Spleen (tissue), 11 donors: ENCODE measurements at regions not wholly inside any gene's neighbourhood (a gene's known extent, or its start where the extent isn't known, plus 50 kb on each side); places are given as distances from the start of the nearest gene placed in this dataset.

Source experiments
- DNase-seq: peaks from one replicate; pipeline ENCODE4 v3.0.0-alpha.2; 2020
- H3K27ac ChIP-seq, 8 donors: fragments of 200-600 bp; sonication (generic) in 7 of 8; 1 replicate in 4 of 8; 2 replicates in 4 of 8; pipeline versions ENCODE4 v1.5.0 to v1.8.0; 2016 to 2021; ENCODE audit warnings: inconsistent platforms in 4 of 8, mild to moderate bottlenecking in 4 of 8, moderate library complexity in 1 of 8
- H3K27me3 ChIP-seq, 7 donors: fragments of 200-600 bp; sonication (generic) in 6 of 7; replicated peaks in 1 of 7; 1 replicate in 4 of 7; 2 replicates in 3 of 7; pipeline versions ENCODE4 v1.5.0 to v1.8.0; 2016 to 2021; ENCODE audit warnings: inconsistent platforms in 3 of 7, mild to moderate bottlenecking in 1 of 7
- H3K36me3 ChIP-seq, 6 donors: fragments of 200-600 bp; sonication (generic) in 5 of 6; 1 replicate in 4 of 6; 2 replicates in 2 of 6; pipeline versions ENCODE4 v1.5.0 to v1.8.0; 2016 to 2021; ENCODE audit warnings: inconsistent platforms in 2 of 6
- H3K4me1 ChIP-seq, 6 donors: fragments of 200-600 bp; sonication (generic) in 5 of 6; 1 replicate in 3 of 6; 2 replicates in 3 of 6; pipeline versions ENCODE4 v1.5.0 to v1.8.0; 2016 to 2021; ENCODE audit warnings: inconsistent platforms in 3 of 6
- H3K4me3 ChIP-seq, 8 donors: fragments of 200-600 bp; sonication (generic) in 7 of 8; 1 replicate in 4 of 8; 2 replicates in 4 of 8; pipeline versions ENCODE4 v1.5.0 to v1.8.0; 2016 to 2021; ENCODE audit warnings: inconsistent platforms in 4 of 8, mild to moderate bottlenecking in 4 of 8, moderate library complexity in 2 of 8
- H3K9me3 ChIP-seq, 8 donors: fragments of 200-600 bp; sonication (generic) in 7 of 8; 1 replicate in 4 of 8; 2 replicates in 4 of 8; pipeline versions ENCODE4 v1.5.0 to v1.8.0; 2016 to 2021; ENCODE audit warnings: inconsistent platforms in 4 of 8
- POLR2A ChIP-seq, 3 donors: fragments of 450-650 bp; IDR thresholded peaks; one replicate each; pipeline ENCODE4 v1.5.1; 2017; ENCODE audit warnings: antibody characterized with exemption in 3 of 3, mild to moderate bottlenecking in 1 of 3
- POLR2AphosphoS5 ChIP-seq, 3 donors: sonication (generic); formaldehyde crosslinking; IDR thresholded peaks; one replicate each; pipeline ENCODE4 v1.5.1; 2017; ENCODE audit warnings: antibody characterized with exemption in 3 of 3
- WGBS, 5 donors: extraction: QIAGEN DNeasy Blood & Tissue Kit in 3 of 5; methylation state at CpG; one replicate each; pipeline versions ENCODE4 v1.1.5 to v1.1.7; 2013 to 2018; 5-methylcytosine and 5-hydroxymethylcytosine counted together
- intact Hi-C: fragments of 100-400 bp; cut with DNase I; formaldehyde crosslinking; loops from one replicate; pipeline ENCODE4 v1.15.0; 2023; ENCODE audit warnings: low total_unique reads
- TF ChIP-seq, protein P1 (sequence below), 11 experiments: fragments of 200-600 bp in 7 of 11; fragments of 450-650 bp in 4 of 11; sonication (generic) in 4 of 11; IDR thresholded peaks in 8 of 11; conservative IDR thresholded peaks in 3 of 11; 1 replicate in 7 of 11; 2 replicates in 4 of 11; pipeline versions ENCODE4 v1.4.0 to v1.8.0; 2016 to 2021; ENCODE audit warnings: antibody characterized with exemption in 11 of 11, inconsistent platforms in 4 of 11, mild to moderate bottlenecking in 1 of 11
- donor health status: healthy with polysubstance abuse.
- donor health status: DM: no; HTN: no; CAD: no; lungs with moderate emphysema.
- donor health status: DM: no; HTN: no; CAD: no.
- donor health status: Bipolar disorder and iron deficiency.
- donor health status: healthy.
- donor health status: DM: no; HTN: no; CAD: no.
- donor health status: DM: yes; HTN: yes; CAD: no.

DNA sequence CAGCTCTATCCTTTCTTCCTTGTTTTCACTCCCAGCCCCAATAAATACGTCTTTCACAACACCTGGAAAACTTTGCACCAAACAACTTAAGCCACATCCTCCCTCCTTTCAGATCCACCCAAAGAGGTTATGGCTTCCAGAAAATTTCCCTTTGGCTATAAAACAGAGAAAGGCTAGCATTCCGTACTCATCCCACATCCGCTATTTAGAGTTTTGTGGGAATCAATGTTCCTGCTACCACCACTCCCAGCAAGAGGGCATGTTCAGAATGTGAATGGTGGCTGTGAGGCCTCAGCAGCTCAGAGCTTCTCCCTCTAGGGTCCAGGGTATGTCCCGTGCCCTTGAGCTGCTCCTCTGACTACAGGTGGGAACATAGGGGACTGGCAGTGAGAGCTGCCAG lies 214.6 kb downstream of the NCK2 start:
- Histone ChIP-seq H3K4me1 (no peaks in the 10 kb centered on the region), H3K36me3 (no peaks in the 10 kb centered on the region), H3K27ac (no peak overlapping the region), H3K4me3 (no peak overlapping the region), H3K27me3 (no peaks in the 10 kb centered on the region), H3K9me3 (no peaks in the 10 kb centered on the region)
- WGBS, 5 donors = 79 to 95% (median 91%) methylated on average over 3 to 4 of the region's 4 CpGs
- TF ChIP-seq POLR2AphosphoS5 (IDR thresholded peaks at IDR 0.05) (no peak), POLR2A (IDR thresholded peaks at IDR 0.05) (no peak)
- TF ChIP-seq, protein P1, sequence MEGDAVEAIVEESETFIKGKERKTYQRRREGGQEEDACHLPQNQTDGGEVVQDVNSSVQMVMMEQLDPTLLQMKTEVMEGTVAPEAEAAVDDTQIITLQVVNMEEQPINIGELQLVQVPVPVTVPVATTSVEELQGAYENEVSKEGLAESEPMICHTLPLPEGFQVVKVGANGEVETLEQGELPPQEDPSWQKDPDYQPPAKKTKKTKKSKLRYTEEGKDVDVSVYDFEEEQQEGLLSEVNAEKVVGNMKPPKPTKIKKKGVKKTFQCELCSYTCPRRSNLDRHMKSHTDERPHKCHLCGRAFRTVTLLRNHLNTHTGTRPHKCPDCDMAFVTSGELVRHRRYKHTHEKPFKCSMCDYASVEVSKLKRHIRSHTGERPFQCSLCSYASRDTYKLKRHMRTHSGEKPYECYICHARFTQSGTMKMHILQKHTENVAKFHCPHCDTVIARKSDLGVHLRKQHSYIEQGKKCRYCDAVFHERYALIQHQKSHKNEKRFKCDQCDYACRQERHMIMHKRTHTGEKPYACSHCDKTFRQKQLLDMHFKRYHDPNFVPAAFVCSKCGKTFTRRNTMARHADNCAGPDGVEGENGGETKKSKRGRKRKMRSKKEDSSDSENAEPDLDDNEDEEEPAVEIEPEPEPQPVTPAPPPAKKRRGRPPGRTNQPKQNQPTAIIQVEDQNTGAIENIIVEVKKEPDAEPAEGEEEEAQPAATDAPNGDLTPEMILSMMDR (IDR thresholded peaks at IDR 0.05 in 8 of 11, conservative IDR thresholded peaks at IDR 0.05 in 3 of 11) = no peak
- no peak for DNase-seq
- intact Hi-C loops = no loop called here

GRCh38 chr2:105954891-105955290 lies 210.2 kb downstream of the NCK2 start:
- no peak overlapping the region for H3K4me3 ChIP-seq
- H3K27ac ChIP-seq = no peak overlapping the region
- intact Hi-C loops = no loop called here
- peaks cover 0 to 22% (median 5%) of the 10 kb centered on the region in 6 donors for H3K4me1 ChIP-seq
- H3K36me3 ChIP-seq = no peaks in the 10 kb centered on the region
- H3K9me3 ChIP-seq = no peaks in the 10 kb centered on the region
- WGBS, 5 donors = 91 to 98% (median 93%) methylated on average over 3 of the region's 3 CpGs
- DNase-seq = no peak
- TF ChIP-seq POLR2AphosphoS5 (IDR thresholded peaks at IDR 0.05) (no peak), POLR2A (IDR thresholded peaks at IDR 0.05) (no peak)
- TF ChIP-seq, protein P1 (IDR thresholded peaks at IDR 0.05 in 8 of 11, conservative IDR thresholded peaks at IDR 0.05 in 3 of 11) = no peak
- H3K27me3 ChIP-seq = no peaks in the 10 kb centered on the region

- 81 to 91% (median 90%) methylated on average over 4 of the region's 4 CpGs for WGBS, 5 donors
- intact Hi-C loops = no loop called here
Observed at GRCh38 chr2:105953942-105954341, 209.2 kb downstream of the NCK2 start.

DNA sequence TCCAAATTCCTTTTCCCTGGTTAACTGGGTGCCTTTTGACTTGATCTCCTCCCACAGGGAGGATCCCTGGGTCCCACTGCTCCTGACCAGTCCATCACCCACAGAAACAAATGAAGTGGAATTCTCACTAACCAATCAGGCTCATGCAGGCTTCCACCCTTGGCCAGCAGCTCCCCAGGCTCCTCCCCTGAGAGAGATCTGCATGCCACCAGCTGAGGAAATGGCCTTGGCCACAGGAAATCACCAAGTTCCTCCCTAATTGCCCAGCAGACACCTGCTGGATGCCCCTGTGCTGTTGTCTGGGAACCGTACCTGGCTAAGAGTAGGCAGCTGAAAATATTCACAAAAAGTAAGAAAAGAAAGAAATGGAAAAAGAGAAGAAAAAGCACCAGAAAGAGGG lies 207.4 kb downstream of the NCK2 start:
- TF ChIP-seq POLR2A (IDR thresholded peaks at IDR 0.05) (no peak), POLR2AphosphoS5 (IDR thresholded peaks at IDR 0.05) (no peak)
- TF ChIP-seq, protein P1 (IDR thresholded peaks at IDR 0.05 in 8 of 11, conservative IDR thresholded peaks at IDR 0.05 in 3 of 11) = no peak

More at GRCh38 chr2:105953942-105954341, 209.2 kb downstream of the NCK2 start:
- no peak for DNase-seq
- Histone ChIP-seq H3K27ac (no peak overlapping the region), H3K4me1 (peaks cover 0 to 22% (median 5%) of the 10 kb centered on the region in 6 donors), H3K36me3 (no peaks in the 10 kb centered on the region), H3K4me3 (no peak overlapping the region), H3K9me3 (no peaks in the 10 kb centered on the region), H3K27me3 (no peaks in the 10 kb centered on the region)
- TF ChIP-seq POLR2A (IDR thresholded peaks at IDR 0.05) (no peak), POLR2AphosphoS5 (IDR thresholded peaks at IDR 0.05) (no peak)
- TF ChIP-seq, protein P1 (IDR thresholded peaks at IDR 0.05 in 8 of 11, conservative IDR thresholded peaks at IDR 0.05 in 3 of 11) = no peak

More for the DNA sequence above, 207.4 kb downstream of the NCK2 start:
- WGBS, 5 donors = 10 to 22% (median 13%) methylated on average over 1 of the region's 1 CpG
- intact Hi-C loops = no loop called here
- no peaks in the 10 kb centered on the region for H3K36me3 ChIP-seq
- no peaks in the 10 kb centered on the region for H3K9me3 ChIP-seq
- no peak for DNase-seq
- no peaks in the 10 kb centered on the region for H3K27me3 ChIP-seq
- H3K4me3 ChIP-seq = no peak overlapping the region
- H3K4me1 ChIP-seq = peaks cover 0 to 22% (median 5%) of the 10 kb centered on the region in 6 donors
- H3K27ac ChIP-seq = no peak overlapping the region
